Neural progenitor cell (in vitro differentiated cells): ENCODE measurements at regions not wholly inside any gene's neighbourhood (a gene's known extent, or its start where the extent isn't known, plus 50 kb on each side); places are given as distances from the start of the nearest gene placed in this dataset.

Experiments
- CTCF ChIP-seq: fragments of 200-600 bp; sonication (generic); IDR thresholded peaks from 2 replicates; pipeline ENCODE4 v1.5.1; 2017; ENCODE audit warnings: antibody characterized with exemption, mild to moderate bottlenecking
- EZH2 ChIP-seq: fragments of 200-600 bp; sonication (generic); IDR thresholded peaks from 2 replicates; pipeline ENCODE4 v1.6.1; 2017; ENCODE audit warnings: antibody characterized with exemption, mild to moderate bottlenecking, moderate library complexity
- EZH2phosphoT487 ChIP-seq: fragments of 200-600 bp; sonication (generic); IDR thresholded peaks from 2 replicates; pipeline ENCODE4 v1.6.1; 2017; ENCODE audit warnings: antibody characterized with exemption

GRCh38 chr14:85342858-85343607 is 186.9 kb upstream of the FLRT2 start:
- TF ChIP-seq CTCF (no peak), EZH2phosphoT487 (no peak), EZH2 (no peak)
